ENCODE measurements at regions not wholly inside any gene's neighbourhood (a gene's known extent, or its start where the extent isn't known, plus 50 kb on each side); places are given as distances from the start of the nearest gene placed in this dataset.

DNA sequence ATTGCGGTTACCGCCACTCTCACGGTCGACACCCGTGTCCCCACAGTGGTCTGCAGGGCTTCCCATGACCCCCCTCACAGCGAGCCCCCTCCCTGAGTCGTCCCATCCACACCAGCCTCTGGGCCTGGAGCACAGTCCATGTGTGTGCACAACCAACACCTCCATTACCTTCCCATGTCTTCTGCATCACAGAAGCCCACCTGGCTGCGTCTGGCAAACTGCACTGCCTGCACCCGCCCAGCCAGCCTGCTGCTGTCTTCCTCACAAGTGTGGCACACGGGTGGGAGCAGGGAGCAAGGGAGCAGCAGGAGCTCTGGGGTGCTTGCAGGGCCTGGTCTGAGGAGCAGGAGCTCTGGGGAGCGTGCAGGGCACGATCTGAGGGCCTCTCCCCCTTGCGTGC lies 415.3 kb upstream of the IRX4 start:
- H3K9me3 ChIP-seq: no peaks in the 10 kb centered on the region
- TF ChIP-seq, protein P1, sequence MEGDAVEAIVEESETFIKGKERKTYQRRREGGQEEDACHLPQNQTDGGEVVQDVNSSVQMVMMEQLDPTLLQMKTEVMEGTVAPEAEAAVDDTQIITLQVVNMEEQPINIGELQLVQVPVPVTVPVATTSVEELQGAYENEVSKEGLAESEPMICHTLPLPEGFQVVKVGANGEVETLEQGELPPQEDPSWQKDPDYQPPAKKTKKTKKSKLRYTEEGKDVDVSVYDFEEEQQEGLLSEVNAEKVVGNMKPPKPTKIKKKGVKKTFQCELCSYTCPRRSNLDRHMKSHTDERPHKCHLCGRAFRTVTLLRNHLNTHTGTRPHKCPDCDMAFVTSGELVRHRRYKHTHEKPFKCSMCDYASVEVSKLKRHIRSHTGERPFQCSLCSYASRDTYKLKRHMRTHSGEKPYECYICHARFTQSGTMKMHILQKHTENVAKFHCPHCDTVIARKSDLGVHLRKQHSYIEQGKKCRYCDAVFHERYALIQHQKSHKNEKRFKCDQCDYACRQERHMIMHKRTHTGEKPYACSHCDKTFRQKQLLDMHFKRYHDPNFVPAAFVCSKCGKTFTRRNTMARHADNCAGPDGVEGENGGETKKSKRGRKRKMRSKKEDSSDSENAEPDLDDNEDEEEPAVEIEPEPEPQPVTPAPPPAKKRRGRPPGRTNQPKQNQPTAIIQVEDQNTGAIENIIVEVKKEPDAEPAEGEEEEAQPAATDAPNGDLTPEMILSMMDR (IDR thresholded peaks at IDR 0.05): no peak
- DNase-seq: no peak
- peaks cover 0 to 1% (median 0%) of the 10 kb centered on the region in 3 donors for H3K27me3 ChIP-seq (ENCODE audit: insufficient read depth in 3 of 3, low read length in 2 of 3)
- H3K27ac ChIP-seq: no peak overlapping the region
- ATAC-seq: no peak
- no peaks in the 10 kb centered on the region for H3K4me1 ChIP-seq
- WGBS, 3 donors: 86 to 89% (median 87%) methylated on average over 11 to 13 of the region's 13 CpGs
- intact Hi-C loops (cut with DNase I): no loop called here
- no peak overlapping the region for H3K4me3 ChIP-seq
- no peaks in the 10 kb centered on the region for H3K36me3 ChIP-seq (ENCODE audit: insufficient read depth in 1 of 2, low read depth in 1 of 2)

DNA sequence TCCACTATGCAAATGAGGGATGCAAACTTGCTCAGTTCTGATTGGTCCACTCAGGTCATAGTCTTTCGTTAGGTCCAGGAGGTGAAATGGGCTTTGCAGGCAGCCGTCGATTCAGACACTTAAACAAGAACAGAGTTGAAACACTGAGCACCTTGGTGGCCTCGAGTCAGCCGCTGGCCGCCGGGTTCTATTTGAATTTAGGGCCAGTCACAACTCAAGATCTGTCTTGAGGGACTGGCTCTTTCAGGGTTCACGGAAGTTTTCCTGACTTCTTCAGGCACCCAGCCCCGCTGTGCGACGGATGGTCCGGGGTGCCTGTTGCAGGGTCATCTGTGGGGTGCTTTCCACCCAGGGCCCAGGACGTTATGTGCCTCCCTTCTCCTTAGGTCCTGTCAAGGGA lies 412.8 kb upstream of the IRX4 start:
- no peak overlapping the region for H3K4me3 ChIP-seq
- H3K36me3 ChIP-seq (ENCODE audit: insufficient read depth in 1 of 2, low read depth in 1 of 2): no peaks in the 10 kb centered on the region
- no peak overlapping the region for H3K27ac ChIP-seq
- TF ChIP-seq, protein P1 (IDR thresholded peaks at IDR 0.05): no peak
- DNase-seq: no peak
- no peaks in the 10 kb centered on the region for H3K4me1 ChIP-seq
- intact Hi-C loops (cut with DNase I): no loop called here
- no peak for ATAC-seq
- WGBS, 3 donors: 89 to 91% (median 91%) methylated on average over 13 of the region's 13 CpGs
- H3K9me3 ChIP-seq: no peaks in the 10 kb centered on the region
- H3K27me3 ChIP-seq (ENCODE audit: insufficient read depth in 3 of 3, low read length in 2 of 3): no peaks in the 10 kb centered on the region

DNA sequence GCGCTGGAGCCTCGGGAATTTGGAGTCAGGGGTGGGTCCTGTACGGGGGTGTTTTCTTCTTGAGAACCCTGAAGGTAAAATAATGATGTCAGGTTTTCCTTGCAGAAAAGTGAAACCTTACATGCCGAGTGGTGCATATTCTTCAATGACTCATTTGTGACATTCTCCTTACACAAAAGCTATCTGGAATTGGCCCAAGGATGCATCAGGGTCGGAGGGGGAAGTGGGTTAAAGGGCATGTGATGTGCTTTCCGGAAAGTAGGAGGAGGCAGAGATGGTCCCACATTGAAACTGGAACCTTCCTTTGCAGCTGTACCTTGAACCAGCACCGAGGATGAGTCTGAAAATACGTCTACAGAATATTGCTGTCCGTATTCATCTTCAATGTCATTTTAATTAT lies 411.2 kb upstream of the IRX4 start:
- ATAC-seq (no peak), DNase-seq (no peak)
- Histone ChIP-seq H3K4me3 (no peak overlapping the region), H3K36me3 (ENCODE audit: insufficient read depth in 1 of 2, low read depth in 1 of 2) (no peaks in the 10 kb centered on the region), H3K27ac (no peak overlapping the region), H3K27me3 (ENCODE audit: insufficient read depth in 3 of 3, low read length in 2 of 3) (no peaks in the 10 kb centered on the region), H3K9me3 (no peaks in the 10 kb centered on the region), H3K4me1 (no peaks in the 10 kb centered on the region)
- intact Hi-C loops (cut with DNase I): no loop called here
- TF ChIP-seq, protein P1 (IDR thresholded peaks at IDR 0.05): no peak
- WGBS, 3 donors: 67 to 69% (median 68%) methylated on average over 9 of the region's 9 CpGs

DNA sequence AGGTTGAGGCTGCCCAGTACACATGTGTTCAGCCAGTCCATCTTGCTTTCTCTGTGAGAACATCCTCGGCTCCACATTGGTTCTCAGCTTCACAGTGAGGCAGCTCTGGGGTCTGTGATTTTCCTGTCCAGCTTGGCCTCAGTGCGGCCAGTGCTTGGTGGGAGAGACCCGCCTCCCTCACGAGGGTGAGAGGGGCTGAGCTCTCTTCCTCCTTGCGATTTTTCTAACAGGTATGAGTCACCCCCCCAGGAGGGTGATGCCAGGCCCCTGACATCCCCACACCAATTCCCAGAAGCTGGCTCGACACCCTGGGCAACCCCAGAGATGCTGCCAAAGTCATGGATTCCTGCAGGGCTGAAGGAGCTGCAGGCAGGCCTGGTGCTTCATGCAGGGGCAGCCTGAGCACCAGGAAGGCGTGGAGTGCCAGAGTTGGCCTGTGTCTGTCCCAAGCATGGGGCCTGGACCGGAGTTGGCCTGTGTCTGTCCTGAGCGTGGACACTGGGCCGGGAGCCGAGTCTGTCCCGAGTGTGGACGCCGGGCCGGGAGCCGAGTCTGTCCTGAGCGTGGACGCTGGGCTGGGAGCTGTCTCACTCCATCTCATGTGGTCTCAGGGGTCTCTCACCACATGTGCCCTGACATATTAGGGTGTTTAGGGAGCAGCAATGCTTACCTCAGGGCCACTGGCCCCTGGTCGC lies 408.6 kb upstream of the IRX4 start:
- Histone ChIP-seq H3K27ac (no peak overlapping the region), H3K36me3 (ENCODE audit: insufficient read depth in 1 of 2, low read depth in 1 of 2) (no peaks in the 10 kb centered on the region), H3K9me3 (no peaks in the 10 kb centered on the region), H3K27me3 (ENCODE audit: insufficient read depth in 3 of 3, low read length in 2 of 3) (no peaks in the 10 kb centered on the region), H3K4me3 (no peak overlapping the region), H3K4me1 (no peaks in the 10 kb centered on the region)
- WGBS, 3 donors: 93 to 94% (median 93%) methylated on average over 19 of the region's 19 CpGs
- ATAC-seq: no peak
- TF ChIP-seq, protein P1 (IDR thresholded peaks at IDR 0.05): no peak
- no peak for DNase-seq
- intact Hi-C loops (cut with DNase I): no loop called here

DNA sequence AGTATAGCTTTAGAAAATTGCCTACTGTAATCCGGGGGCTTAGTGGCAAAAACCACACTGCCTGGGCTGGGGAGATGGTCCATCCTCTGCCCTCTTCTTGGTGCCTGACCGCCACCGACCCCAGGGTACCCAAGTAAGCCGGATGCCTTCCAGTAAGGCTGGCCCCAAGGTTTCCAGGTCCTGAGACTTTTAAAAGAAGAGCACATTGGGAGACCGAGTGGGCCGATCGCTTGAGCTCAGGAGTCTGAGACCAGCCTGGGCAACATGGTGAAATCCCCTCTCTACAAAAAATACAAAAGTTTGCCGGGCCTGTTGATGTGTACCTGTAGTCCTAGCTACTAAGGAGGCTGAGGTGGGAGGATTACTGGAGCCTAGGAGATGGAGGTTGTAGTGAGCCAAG lies 406.7 kb upstream of the IRX4 start:
- Histone ChIP-seq H3K4me3 (no peak overlapping the region), H3K9me3 (no peaks in the 10 kb centered on the region), H3K4me1 (no peaks in the 10 kb centered on the region), H3K27ac (no peak overlapping the region), H3K36me3 (ENCODE audit: insufficient read depth in 1 of 2, low read depth in 1 of 2) (no peaks in the 10 kb centered on the region), H3K27me3 (ENCODE audit: insufficient read depth in 3 of 3, low read length in 2 of 3) (no peaks in the 10 kb centered on the region)
- 95 to 96% (median 95%) methylated on average over 8 of the region's 8 CpGs for WGBS, 3 donors
- TF ChIP-seq, protein P1 (IDR thresholded peaks at IDR 0.05): no peak
- DNase-seq: no peak
- ATAC-seq: no peak
- intact Hi-C loops (cut with DNase I): no loop called here
